Activated CD8-positive, alpha-beta memory T cell treated with anti-CD3 and anti-CD28 coated beads for 36 hours (primary cell): ENCODE measurements at regions not wholly inside any gene's neighbourhood (a gene's known extent, or its start where the extent isn't known, plus 50 kb on each side); places are given as distances from the start of the nearest gene placed in this dataset.
"Not testable (repeated sequence)": the region's sequence is repeated elsewhere in the genome, so short reads cannot be mapped to it uniquely, and the experiment has no call there.

Experiments
- CTCF ChIA-PET: fragments of 350-600 bp; sonication (Branson Sonifier 250); formaldehyde crosslinking; loops from one replicate; lab custom pipeline; 2021; ENCODE audit warnings: antibody characterized with exemption; lab: Charles Lee
- POLR2A ChIA-PET: fragments of 350-600 bp; sonication (Branson Sonifier 250); formaldehyde crosslinking; loops from one replicate; lab custom pipeline; 2021; ENCODE audit warnings: antibody characterized with exemption; lab: Charles Lee

GRCh38 chr2:198597648-198598047 lies 793.3 kb downstream of the PLCL1 start:
- POLR2A ChIA-PET: no interaction called here
- CTCF ChIA-PET: interaction anchor here (1.4 kb wide), 1 partner anchor 9 kb away, joined by 4 read pairs; no protein-coding TSS in a partner anchor

- POLR2A ChIA-PET: no interaction called here
- CTCF ChIA-PET: interaction anchor here (1.4 kb wide), 1 partner anchor 8 kb away, joined by 4 read pairs; no protein-coding TSS in a partner anchor
These were observed 792.6 kb downstream of the PLCL1 start for GRCh38 chr2:198596985-198597384.

- ChIA-PET POLR2A (no interaction called here), CTCF (no interaction called here)
These were observed 791.3 kb downstream of the PLCL1 start for GRCh38 chr2:198595721-198596120.

- CTCF ChIA-PET: no interaction called here
These were observed 787.2 kb downstream of the PLCL1 start for GRCh38 chr2:198591586-198591985.

GRCh38 chr2:198587741-198588140 lies 783.3 kb downstream of the PLCL1 start:
- ChIA-PET CTCF (no interaction called here), POLR2A (no interaction called here)

More at GRCh38 chr2:198591586-198591985, 787.2 kb downstream of the PLCL1 start:
- POLR2A ChIA-PET: no interaction called here

- POLR2A ChIA-PET: no interaction called here
These were observed 782.8 kb downstream of the PLCL1 start for GRCh38 chr2:198587240-198587639.

GRCh38 chr2:198571393-198571792 lies 767.0 kb downstream of the PLCL1 start:
- POLR2A ChIA-PET: no interaction called here
- CTCF ChIA-PET: no interaction called here

More at GRCh38 chr2:198587240-198587639, 782.8 kb downstream of the PLCL1 start:
- CTCF ChIA-PET: no interaction called here

- ChIA-PET CTCF (no interaction called here), POLR2A (no interaction called here)
These were observed 753.8 kb downstream of the PLCL1 start for GRCh38 chr2:198558176-198558575.

- ChIA-PET CTCF (no interaction called here), POLR2A (no interaction called here)
These were observed 741.7 kb downstream of the PLCL1 start for GRCh38 chr2:198546122-198546521.

GRCh38 chr2:198545411-198545810 lies 741.0 kb downstream of the PLCL1 start:
- ChIA-PET CTCF (no interaction called here), POLR2A (no interaction called here)

GRCh38 chr2:198544461-198544860 lies 740.1 kb downstream of the PLCL1 start:
- ChIA-PET POLR2A (no interaction called here), CTCF (no interaction called here)

- CTCF ChIA-PET: no interaction called here
- POLR2A ChIA-PET: no interaction called here
These were observed 730.4 kb downstream of the PLCL1 start for GRCh38 chr2:198534756-198535155.

- POLR2A ChIA-PET: no interaction called here
- CTCF ChIA-PET: no interaction called here
These were observed 721.0 kb downstream of the PLCL1 start for GRCh38 chr2:198525211-198525969.

GRCh38 chr2:198523710-198524109 lies 719.3 kb downstream of the PLCL1 start:
- CTCF ChIA-PET: no interaction called here
- POLR2A ChIA-PET: no interaction called here

GRCh38 chr2:198518935-198519334 lies 714.5 kb downstream of the PLCL1 start:
- CTCF ChIA-PET: no interaction called here
- POLR2A ChIA-PET: no interaction called here

GRCh38 chr2:198517976-198518375 lies 713.6 kb downstream of the PLCL1 start:
- ChIA-PET POLR2A (no interaction called here), CTCF (no interaction called here)

GRCh38 chr2:198508610-198509009 lies 704.2 kb downstream of the PLCL1 start:
- CTCF ChIA-PET, POLR2A ChIA-PET: not testable (repeated sequence)

- CTCF ChIA-PET: no interaction called here
- POLR2A ChIA-PET: no interaction called here
These were observed 695.1 kb downstream of the PLCL1 start for GRCh38 chr2:198499539-198499938.

- ChIA-PET CTCF (no interaction called here), POLR2A (no interaction called here)
These were observed 694.1 kb downstream of the PLCL1 start for GRCh38 chr2:198498516-198498915.

GRCh38 chr2:198498048-198498447 lies 693.7 kb downstream of the PLCL1 start:
- CTCF ChIA-PET: no interaction called here
- POLR2A ChIA-PET: no interaction called here

GRCh38 chr2:198494931-198495330 lies 690.5 kb downstream of the PLCL1 start:
- ChIA-PET CTCF (no interaction called here), POLR2A (no interaction called here)
